Natural killer cell treated with Interleukin-12 subunit alpha and Interleukin-12 subunit beta and Interleukin-15 and Interleukin-18, amount 100 ng/mL, for 72 hours (primary cell): ENCODE measurements at regions not wholly inside any gene's neighbourhood (a gene's known extent, or its start where the extent isn't known, plus 50 kb on each side); places are given as distances from the start of the nearest gene placed in this dataset.
"Not testable (repeated sequence)": the region's sequence is repeated elsewhere in the genome, so short reads cannot be mapped to it uniquely, and the experiment has no call there.

Source experiments
- ATAC-seq, 2 donors: fragments of 150-1000 bp; cut with Tn5 transposase in 1 of 2; sonication (Bioruptor Pico), chemical (Tn5 transposase) in 1 of 2; 2 replicates each; pipeline ENCODE4 v1.10.0; 2021
- DNase-seq: peaks from one replicate; pipeline ENCODE4 v3.0.0; 2022; ENCODE audit warnings: low spot score
- H3K27ac Mint-ChIP-seq, 2 donors: 1 replicate in 1 of 2; 2 replicates in 1 of 2; pipeline ENCODE4 v1.8.0; 2022; ENCODE audit warnings: mixed read lengths in 2 of 2, mild to moderate bottlenecking in 1 of 2, moderate library complexity in 1 of 2
- H3K27me3 Mint-ChIP-seq, 2 donors: 1 replicate in 1 of 2; 2 replicates in 1 of 2; pipeline ENCODE4 v1.8.0; 2022; ENCODE audit warnings: mixed read lengths in 2 of 2
- H3K36me3 Mint-ChIP-seq: one replicate; pipeline ENCODE4 v1.8.0; 2022; ENCODE audit warnings: mixed read lengths
- H3K4me1 Mint-ChIP-seq, 2 donors: 1 replicate in 1 of 2; 2 replicates in 1 of 2; pipeline ENCODE4 v1.8.0; 2022; ENCODE audit warnings: low read depth in 2 of 2, mixed read lengths in 2 of 2, mild to moderate bottlenecking in 1 of 2
- H3K4me3 Mint-ChIP-seq: one replicate; pipeline ENCODE4 v1.8.0; 2022; ENCODE audit warnings: mixed read lengths
- H3K9me3 Mint-ChIP-seq: 2 replicates; pipeline ENCODE4 v1.8.0; 2022; ENCODE audit warnings: mixed read lengths

DNA sequence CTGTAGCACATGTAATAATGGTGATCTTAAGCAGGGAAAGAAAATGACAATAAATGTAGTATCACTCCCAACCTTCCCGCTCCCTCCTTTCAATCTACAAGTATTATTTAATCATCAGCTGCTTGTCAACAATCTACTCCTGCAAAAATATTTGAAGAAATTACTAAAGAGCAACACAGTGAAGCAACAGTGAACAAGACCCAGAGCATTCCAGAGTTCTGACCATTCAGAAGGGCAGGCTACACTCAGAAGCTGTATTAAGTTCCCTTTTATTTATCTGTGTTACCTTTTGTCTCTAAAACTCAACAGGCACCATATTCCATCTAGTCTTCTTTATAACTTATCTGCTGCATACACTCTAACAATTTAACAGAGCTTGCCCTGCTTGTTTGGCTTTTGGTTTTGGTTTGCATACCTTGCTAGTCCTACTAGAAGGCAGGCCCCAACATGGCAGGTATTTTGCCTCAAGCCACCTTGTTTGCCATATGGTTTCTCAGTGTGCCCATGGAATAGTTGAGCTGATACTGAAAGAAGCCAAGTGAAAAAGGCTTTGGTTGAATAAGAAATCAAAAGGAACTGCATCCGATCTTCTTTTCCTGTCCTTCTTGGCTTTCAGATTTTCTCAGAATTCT, 253.9 kb downstream of the CEMIP2 start:
- H3K36me3 Mint-ChIP-seq, result no peaks in the 10 kb centered on the region
- no peak overlapping the region for H3K4me3 Mint-ChIP-seq
- DNase-seq (no peak), ATAC-seq (no peak)
- peaks cover 3% of the 10 kb centered on the region for H3K9me3 Mint-ChIP-seq
- no peaks in the 10 kb centered on the region for H3K4me1 Mint-ChIP-seq
- no peak overlapping the region for H3K27ac Mint-ChIP-seq
- H3K27me3 Mint-ChIP-seq, result peaks cover 19 to 23% of the 10 kb centered on the region in 2 donors

DNA sequence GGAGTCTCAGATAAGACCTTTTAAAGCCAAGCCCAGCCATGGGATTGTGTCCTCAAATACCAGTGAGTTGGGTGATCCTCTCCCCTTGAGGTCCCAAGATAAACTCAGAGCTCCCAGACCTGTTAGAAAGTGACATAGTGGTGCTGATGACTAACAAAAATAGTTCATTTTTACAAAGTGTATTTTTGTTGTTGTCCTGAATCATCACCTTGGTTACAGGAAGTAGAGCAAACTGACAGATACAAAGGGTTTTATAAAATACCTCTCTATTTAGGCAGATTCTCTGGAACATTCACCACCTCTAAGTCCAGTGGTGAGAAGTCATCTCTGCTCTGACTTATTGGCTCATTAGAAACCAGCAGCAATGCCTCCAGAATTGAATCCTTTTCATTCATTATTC, 259.3 kb downstream of the CEMIP2 start:
- peaks cover 17 to 30% of the 10 kb centered on the region in 2 donors for H3K27me3 Mint-ChIP-seq
- no peaks in the 10 kb centered on the region for H3K9me3 Mint-ChIP-seq
- ATAC-seq, result no peak

DNA sequence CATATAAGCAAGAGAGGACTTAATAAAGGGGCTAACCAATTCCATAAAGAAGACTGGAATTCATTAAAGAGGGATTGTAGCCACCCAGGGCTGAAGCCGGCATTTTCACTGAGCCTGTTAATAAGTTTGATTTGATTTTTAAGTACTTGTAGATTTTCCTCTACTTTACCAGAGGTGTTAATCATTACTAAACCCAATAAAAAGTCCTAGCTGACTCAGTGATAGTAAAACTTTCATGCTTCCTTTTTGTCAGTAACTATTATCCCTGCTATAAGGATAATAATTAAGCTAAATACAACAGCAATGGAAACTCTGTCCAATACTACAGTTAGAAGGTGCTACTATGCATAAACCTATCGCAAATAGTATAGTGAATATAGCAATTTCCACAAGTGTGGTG, 260.2 kb downstream of the CEMIP2 start:
- H3K27ac Mint-ChIP-seq, H3K4me1 Mint-ChIP-seq, H3K9me3 Mint-ChIP-seq: not testable (repeated sequence)

More for the DNA sequence above, 259.3 kb downstream of the CEMIP2 start:
- DNase-seq, result no peak
- no peaks in the 10 kb centered on the region for H3K36me3 Mint-ChIP-seq
- H3K4me3 Mint-ChIP-seq, result no peak overlapping the region
- no peaks in the 10 kb centered on the region for H3K4me1 Mint-ChIP-seq
- no peak overlapping the region for H3K27ac Mint-ChIP-seq

DNA sequence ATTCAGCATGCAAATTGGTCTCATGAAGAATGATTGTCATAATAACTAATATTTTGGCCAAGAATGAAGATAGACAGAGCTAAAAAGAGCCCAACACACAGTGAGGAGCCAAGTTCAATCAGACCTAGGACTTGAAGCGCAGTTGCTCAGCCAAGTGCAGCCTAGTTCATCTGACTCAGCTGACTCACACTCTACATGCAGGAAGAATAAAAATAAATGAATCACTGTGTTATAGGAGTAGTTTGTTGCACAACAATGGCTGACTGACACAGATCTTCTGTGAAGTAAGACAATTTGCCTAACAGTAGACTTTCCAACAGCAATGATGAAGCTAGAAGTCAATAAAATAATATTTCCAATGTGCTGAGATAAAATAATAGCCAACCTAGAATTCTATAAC, 261.5 kb downstream of the CEMIP2 start:
- H3K4me3 Mint-ChIP-seq, result no peak overlapping the region
- no peaks in the 10 kb centered on the region for H3K36me3 Mint-ChIP-seq
- peaks cover 15 to 32% of the 10 kb centered on the region in 2 donors for H3K27me3 Mint-ChIP-seq
- H3K27ac Mint-ChIP-seq, result no peak overlapping the region
- ATAC-seq (no peak), DNase-seq (no peak)
- no peaks in the 10 kb centered on the region for H3K4me1 Mint-ChIP-seq
- H3K9me3 Mint-ChIP-seq, result no peaks in the 10 kb centered on the region

More for the DNA sequence above, 260.2 kb downstream of the CEMIP2 start:
- DNase-seq, H3K4me3 Mint-ChIP-seq, ATAC-seq, H3K36me3 Mint-ChIP-seq: not testable (repeated sequence)
- H3K27me3 Mint-ChIP-seq, result peaks cover 17 to 30% of the 10 kb centered on the region in 2 donors

DNA sequence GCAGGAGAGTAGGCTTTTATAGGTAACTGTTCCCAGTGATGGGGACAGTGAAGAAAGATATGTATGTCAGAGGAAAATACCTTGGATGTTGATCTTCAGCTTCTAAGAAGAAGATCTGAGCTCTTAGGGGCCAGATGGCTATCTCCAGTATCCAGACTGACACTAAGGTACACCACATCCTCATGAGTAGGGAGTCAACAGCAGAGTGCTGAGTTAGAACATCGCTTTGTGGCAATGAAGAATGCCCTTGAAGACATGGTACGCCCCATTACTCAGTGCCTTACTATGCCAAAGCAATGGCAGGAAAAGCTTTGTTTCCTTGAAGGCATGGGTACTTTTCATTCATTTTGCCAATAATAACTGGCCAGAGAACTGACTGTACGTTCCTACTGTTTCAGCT, 263.7 kb downstream of the CEMIP2 start:
- Mint-ChIP-seq H3K4me3 (no peak overlapping the region), H3K9me3 (no peaks in the 10 kb centered on the region), H3K27ac (no peak overlapping the region), H3K27me3 (peaks cover 10 to 14% of the 10 kb centered on the region in 2 donors), H3K36me3 (no peaks in the 10 kb centered on the region), H3K4me1 (no peaks in the 10 kb centered on the region)
- ATAC-seq (no peak), DNase-seq (no peak)

DNA sequence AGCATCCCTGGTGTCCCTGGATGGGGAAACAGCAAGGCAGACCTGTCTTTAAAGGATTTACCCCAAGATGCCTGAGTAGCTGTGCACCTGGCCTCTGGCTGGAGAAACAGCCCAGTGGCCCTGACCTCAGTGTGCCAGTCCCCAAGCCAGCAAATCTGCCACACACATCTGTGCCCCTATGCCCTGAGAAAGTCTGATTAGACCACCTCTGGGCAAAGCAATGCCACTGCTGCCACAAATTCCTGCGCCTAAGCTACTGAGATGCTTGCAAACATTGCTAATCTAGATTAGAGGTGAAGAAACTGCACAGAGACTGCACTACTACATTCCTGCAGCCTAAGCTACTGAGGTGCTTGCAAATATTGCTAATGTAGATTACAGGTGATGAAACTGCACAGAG, 269.6 kb downstream of the CEMIP2 start:
- Mint-ChIP-seq H3K4me1 (no peaks in the 10 kb centered on the region), H3K27ac (no peak overlapping the region)
- no peak for DNase-seq

DNA sequence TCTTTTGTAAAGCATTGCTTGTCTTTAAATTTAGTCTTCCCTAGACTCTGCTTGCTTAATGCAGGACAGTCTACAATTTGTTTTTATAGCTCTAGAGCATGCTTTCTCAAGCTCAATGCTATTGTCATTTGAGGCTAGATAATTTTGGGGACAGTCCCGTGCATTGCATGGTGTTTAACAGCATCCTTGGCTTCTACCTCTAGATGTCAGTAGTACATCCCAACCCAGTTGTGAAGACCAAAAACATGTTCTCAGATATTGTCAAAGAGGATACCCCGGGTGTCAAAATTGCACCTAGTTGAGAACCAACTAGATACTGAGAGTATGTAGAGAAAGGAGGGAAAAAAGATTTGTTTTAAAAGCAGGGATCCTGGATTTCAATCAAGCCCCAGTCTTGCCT, 277.5 kb downstream of the CEMIP2 start:
- Mint-ChIP-seq H3K4me1 (no peaks in the 10 kb centered on the region), H3K27me3 (peaks cover 18 to 32% of the 10 kb centered on the region in 2 donors), H3K27ac (no peak overlapping the region), H3K9me3 (no peaks in the 10 kb centered on the region), H3K36me3 (no peaks in the 10 kb centered on the region), H3K4me3 (no peak overlapping the region)
- no peak for DNase-seq
- ATAC-seq, result no peak

More for the DNA sequence above, 269.6 kb downstream of the CEMIP2 start:
- Mint-ChIP-seq H3K36me3 (peaks cover 4% of the 10 kb centered on the region), H3K4me3 (no peak overlapping the region), H3K9me3 (no peaks in the 10 kb centered on the region), H3K27me3 (peaks cover 5 to 10% of the 10 kb centered on the region in 2 donors)
- no peak for ATAC-seq

DNA sequence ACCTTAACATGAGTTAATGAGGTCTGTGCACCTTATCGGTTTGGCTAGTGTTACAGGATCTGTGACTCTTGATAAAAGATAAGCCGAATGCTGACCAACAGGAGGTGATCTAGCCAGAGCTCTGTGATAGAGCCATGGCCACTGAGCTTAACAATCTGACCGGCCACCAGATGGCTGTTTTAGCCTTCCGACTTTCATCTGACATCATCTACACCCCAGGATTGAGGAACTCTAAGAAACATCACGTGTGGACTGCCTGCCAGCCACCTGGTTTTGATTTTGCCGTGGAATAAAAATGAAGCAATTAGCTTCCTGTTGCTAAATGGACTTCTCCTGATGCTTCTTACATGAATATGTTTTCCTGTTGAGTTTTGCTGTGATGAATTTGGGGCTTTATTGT, 281.3 kb downstream of the CEMIP2 start:
- Mint-ChIP-seq H3K9me3 (no peaks in the 10 kb centered on the region), H3K4me1 (no peaks in the 10 kb centered on the region), H3K27me3 (peaks cover 12 to 22% of the 10 kb centered on the region in 2 donors), H3K4me3 (no peak overlapping the region), H3K27ac (no peak overlapping the region), H3K36me3 (no peaks in the 10 kb centered on the region)
- DNase-seq (no peak), ATAC-seq (no peak)

DNA sequence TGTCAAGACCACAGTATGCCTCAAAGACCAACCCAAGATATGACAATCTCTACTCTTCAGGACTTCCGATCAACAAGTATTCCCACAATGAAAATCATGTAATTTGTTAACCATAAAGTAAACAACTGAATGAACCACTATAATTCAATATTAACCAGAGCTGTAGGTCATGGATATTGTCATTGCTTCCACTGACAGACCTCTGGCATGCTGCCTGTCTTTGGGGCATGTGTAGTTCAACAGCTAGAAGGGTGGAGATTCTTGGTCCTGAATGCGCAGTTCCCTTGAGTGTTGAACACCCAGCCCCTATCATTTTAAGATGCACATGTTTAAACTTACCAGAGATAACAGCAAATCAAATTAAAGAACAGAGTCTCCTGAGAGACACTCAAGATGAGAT, 283.0 kb downstream of the CEMIP2 start:
- no peak for ATAC-seq
- no peaks in the 10 kb centered on the region for H3K4me1 Mint-ChIP-seq
- H3K36me3 Mint-ChIP-seq, result no peaks in the 10 kb centered on the region
- DNase-seq, result no peak
- peaks cover 12 to 20% of the 10 kb centered on the region in 2 donors for H3K27me3 Mint-ChIP-seq
- no peaks in the 10 kb centered on the region for H3K9me3 Mint-ChIP-seq
- no peak overlapping the region for H3K4me3 Mint-ChIP-seq
- H3K27ac Mint-ChIP-seq, result no peak overlapping the region

DNA sequence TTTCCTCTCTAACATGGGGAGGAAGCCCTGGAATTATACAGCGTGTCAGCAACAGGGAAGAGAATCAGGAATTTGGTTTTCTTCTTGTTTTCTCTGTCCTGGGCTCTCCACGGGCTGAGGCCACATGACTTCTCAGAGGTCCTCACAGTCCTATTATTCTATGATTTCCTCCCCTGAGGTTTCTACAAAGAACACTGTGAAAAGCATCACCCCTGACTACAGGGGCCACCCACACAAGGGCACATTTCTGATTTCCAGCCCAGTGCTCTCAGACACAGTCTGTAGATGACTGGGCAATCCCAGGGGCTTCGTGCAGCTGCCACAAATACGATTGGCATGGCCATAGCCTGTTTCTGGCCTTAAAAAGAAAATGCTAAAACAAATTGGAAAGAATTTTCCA, 284.9 kb downstream of the CEMIP2 start:
- DNase-seq, result no peak
- no peaks in the 10 kb centered on the region for H3K36me3 Mint-ChIP-seq
- no peak for ATAC-seq
- no peak overlapping the region for H3K4me3 Mint-ChIP-seq
- no peaks in the 10 kb centered on the region for H3K9me3 Mint-ChIP-seq
- H3K27ac Mint-ChIP-seq, result no peak overlapping the region
- peaks cover 10 to 17% of the 10 kb centered on the region in 2 donors for H3K27me3 Mint-ChIP-seq
- H3K4me1 Mint-ChIP-seq, result no peaks in the 10 kb centered on the region

DNA sequence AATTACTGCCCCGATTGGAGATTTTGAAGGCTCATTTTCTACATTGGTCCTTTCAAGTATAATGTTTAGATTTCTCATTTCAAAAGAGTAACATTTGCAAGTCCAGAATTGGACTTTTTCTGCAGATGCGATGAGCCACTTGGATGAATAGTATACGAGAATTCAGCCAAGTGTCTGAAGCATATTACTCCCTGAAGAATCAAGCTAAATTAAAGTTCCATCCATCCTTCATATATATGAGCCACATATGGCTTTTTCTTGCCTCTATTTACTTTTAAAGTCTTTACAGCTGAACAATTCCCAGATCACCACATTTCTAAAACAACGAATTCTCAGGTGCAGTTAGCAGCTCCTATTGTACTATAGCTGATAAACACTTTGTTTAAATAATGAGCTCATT, 288.7 kb downstream of the CEMIP2 start:
- Mint-ChIP-seq H3K4me3 (no peak overlapping the region), H3K27ac (no peak overlapping the region), H3K4me1 (no peaks in the 10 kb centered on the region), H3K9me3 (no peaks in the 10 kb centered on the region), H3K36me3 (no peaks in the 10 kb centered on the region), H3K27me3 (peaks cover under 1 to 3% of the 10 kb centered on the region in 2 donors)
- ATAC-seq, result no peak
- DNase-seq, result no peak

DNA sequence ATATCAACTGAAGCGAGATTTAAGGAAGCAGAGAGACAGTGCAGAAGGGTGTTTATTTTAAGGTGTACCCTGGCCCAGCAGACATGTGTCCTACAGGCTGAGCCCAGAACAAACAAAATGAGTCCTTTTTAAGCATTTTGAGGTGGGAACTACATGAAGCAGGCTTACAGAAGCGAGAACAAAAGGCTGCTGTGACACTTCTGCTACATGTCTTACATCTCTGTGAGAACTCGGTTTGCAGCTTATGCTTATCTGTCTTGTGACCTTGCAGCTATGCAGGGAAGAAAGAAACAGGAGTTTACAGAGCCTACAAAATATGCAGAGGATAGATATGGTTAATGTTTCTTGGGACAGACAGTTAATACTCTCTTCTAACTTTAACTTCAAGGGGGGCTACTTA, 295.9 kb downstream of the CEMIP2 start:
- H3K4me3 Mint-ChIP-seq, result no peak overlapping the region
- H3K9me3 Mint-ChIP-seq, result no peaks in the 10 kb centered on the region
- DNase-seq (no peak), ATAC-seq (no peak)
- H3K36me3 Mint-ChIP-seq, result no peaks in the 10 kb centered on the region
- H3K27ac Mint-ChIP-seq, result no peak overlapping the region
- H3K27me3 Mint-ChIP-seq, result peaks cover 10 to 28% of the 10 kb centered on the region in 2 donors
- no peaks in the 10 kb centered on the region for H3K4me1 Mint-ChIP-seq

DNA sequence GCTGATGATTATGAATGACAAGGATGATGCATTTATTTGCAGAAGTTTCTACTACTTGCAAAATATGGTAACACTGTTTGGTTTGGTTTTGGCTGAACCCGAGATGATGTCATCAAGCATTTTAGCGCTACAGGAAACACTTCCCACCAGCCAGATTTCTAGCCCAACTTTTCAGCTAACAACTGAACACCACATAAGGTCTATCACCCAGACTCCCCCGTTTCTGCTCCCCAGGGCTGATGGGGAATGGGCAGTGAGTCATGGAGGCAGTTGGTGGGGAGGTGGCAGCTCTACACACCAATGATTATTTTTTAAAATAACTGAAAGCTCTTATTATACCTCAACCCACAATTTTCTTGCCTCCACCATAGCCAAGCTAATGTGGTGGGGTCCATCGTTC, 302.9 kb downstream of the CEMIP2 start:
- H3K36me3 Mint-ChIP-seq, result no peaks in the 10 kb centered on the region
- no peaks in the 10 kb centered on the region for H3K4me1 Mint-ChIP-seq
- DNase-seq (no peak), ATAC-seq (no peak)
- no peaks in the 10 kb centered on the region for H3K9me3 Mint-ChIP-seq
- no peaks in the 10 kb centered on the region for H3K27me3 Mint-ChIP-seq
- no peak overlapping the region for H3K27ac Mint-ChIP-seq
- H3K4me3 Mint-ChIP-seq, result no peak overlapping the region

DNA sequence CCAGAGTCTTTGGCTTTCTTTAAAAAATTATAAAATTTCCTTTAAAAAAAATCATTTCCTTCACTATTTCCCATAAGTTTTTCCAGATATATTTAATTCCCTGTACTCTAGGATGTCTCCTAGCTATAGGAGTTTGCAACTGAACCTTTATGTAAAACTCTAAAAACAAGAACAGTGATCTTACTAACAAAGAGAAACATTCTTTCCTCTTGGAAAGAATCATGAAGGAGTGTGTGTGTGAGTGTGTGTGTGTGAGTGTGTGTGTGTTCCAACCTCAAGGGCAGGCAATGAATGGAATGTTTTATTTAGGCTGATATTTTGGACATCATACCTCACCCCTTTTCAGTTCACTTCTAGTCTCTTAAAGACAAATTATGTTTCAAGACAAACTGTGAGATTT, 309.2 kb downstream of the CEMIP2 start:
- H3K27ac Mint-ChIP-seq, result no peak overlapping the region
- ATAC-seq (no peak), DNase-seq (no peak)
- peaks cover 0 to 2% of the 10 kb centered on the region in 2 donors for H3K27me3 Mint-ChIP-seq
- H3K9me3 Mint-ChIP-seq, result no peaks in the 10 kb centered on the region
- H3K4me1 Mint-ChIP-seq, result no peaks in the 10 kb centered on the region
- H3K36me3 Mint-ChIP-seq, result no peaks in the 10 kb centered on the region
- H3K4me3 Mint-ChIP-seq, result no peak overlapping the region
